ENCODE measurements at regions not wholly inside any gene's neighbourhood (a gene's known extent, or its start where the extent isn't known, plus 50 kb on each side); places are given as distances from the start of the nearest gene placed in this dataset.
A peak's percentile ranks its signal among the peaks of the same experiment; 100 is the strongest.
"Not testable (repeated sequence)": the region's sequence is repeated elsewhere in the genome, so short reads cannot be mapped to it uniquely, and the experiment has no call there.

DNA sequence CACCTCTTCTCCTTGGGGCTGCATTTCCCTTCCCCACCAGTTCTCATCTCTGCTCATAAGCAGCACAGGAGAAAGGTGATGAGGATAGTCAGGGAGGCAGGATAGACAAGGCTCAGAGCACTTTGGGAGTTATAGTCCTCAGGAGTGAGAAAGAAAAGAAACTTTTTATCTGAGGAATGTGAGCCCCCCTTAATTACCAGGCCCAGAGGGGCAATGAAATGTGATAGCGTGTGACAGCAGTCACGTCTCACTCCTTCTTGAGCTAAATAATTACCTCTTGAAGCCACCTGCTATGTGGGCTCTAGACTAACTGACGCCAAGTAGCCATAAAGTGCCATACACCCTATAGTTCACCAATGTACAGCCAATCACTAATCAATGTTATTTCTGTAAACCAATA lies 105.8 kb downstream of the SPP2 start:
- DNase-seq (ENCODE audit: low spot score), result no peak

DNA sequence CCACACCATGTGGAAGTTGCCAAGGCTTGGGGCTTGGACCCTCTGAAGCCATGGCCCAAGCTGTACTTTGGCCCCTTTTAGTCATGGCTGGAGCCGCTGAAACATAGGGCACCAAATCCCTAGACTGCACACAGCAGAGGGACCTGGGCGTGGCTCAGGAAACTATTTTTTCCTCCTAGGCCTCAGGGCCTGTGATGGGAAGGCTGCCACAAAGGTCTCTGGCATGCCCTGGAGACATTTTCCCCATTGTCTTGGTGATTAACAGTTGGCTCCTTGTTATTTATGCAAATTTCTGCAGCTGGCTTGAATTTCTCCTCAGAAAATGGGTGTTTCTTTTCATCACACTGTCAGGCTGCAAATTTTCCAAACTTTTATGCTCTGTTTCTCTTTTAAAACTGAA lies 102.3 kb downstream of the SPP2 start:
- DNase-seq (ENCODE audit: low spot score), result not testable (repeated sequence)

GRCh38 chr2:234147335-234147861 lies 96.9 kb downstream of the SPP2 start:
- no peak for DNase-seq (ENCODE audit: low spot score)

- DNase-seq (ENCODE audit: low spot score), result peak; percentile 65
Observed at GRCh38 chr2:234146087-234146826, 95.8 kb downstream of the SPP2 start.

DNA sequence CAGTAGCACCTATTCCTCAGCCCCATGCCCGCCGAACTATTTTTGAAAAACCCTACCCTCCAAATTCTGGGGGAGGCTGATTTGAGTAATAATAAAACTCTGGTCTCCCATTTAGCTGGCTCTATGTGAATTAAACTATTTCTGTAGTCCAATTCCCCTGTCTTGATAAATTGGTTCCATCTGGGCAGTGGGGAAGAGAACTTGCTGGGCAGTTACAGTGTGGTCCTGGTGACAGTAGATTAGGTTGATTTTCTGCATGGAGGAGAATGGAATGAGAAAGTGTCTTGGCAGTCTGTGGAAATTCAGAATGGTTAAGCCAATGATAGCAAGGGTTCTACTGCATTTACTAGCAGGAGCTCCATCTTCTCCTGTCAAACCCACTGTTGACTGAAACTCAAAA lies 95.0 kb downstream of the SPP2 start:
- no peak for DNase-seq (ENCODE audit: low spot score)

- DNase-seq (ENCODE audit: low spot score), result no peak
Observed at GRCh38 chr2:234145057-234145456, 94.6 kb downstream of the SPP2 start.

DNA sequence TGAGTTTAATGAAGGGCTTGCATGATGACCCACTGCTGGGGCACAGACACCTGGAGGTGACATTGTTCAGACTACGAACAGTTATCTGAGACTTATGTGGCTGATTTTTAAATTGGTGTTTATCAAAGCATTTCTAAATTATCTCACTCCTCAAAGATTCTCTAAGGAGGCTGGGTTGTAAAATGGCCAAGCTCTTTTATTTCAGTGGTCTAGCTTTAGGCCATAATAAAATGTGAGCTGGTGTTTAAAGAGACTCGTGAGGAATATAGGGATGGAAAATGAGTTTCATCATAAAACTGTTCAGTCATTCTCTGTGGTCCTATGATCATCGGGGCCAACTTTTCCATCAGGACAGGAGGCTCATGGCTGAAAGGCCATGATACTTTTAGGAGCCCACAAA lies 93.4 kb downstream of the SPP2 start:
- DNase-seq (ENCODE audit: low spot score), result no peak

- DNase-seq (ENCODE audit: low spot score), result no peak
Observed at GRCh38 chr2:234142530-234142929, 92.0 kb downstream of the SPP2 start.

DNA sequence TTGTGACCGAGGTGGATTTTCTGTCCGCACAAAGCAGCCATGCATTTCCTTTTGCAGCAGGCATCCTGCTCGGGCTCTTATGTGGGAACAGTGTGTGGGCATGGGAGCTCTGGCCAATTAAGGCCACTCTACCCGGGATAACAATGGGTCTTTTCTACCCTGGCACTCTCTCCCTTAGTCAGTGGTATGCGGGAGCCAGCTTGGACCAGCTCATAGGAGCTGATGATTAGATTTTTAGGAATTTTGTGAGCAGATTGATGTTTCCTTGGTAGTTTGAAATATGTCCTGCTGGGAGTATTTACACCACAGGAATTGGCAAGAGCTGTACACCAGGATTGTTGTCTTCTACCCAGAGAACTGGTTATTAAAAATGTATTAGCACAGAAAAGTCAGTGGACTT lies 89.3 kb downstream of the SPP2 start:
- no peak for DNase-seq (ENCODE audit: low spot score)

DNA sequence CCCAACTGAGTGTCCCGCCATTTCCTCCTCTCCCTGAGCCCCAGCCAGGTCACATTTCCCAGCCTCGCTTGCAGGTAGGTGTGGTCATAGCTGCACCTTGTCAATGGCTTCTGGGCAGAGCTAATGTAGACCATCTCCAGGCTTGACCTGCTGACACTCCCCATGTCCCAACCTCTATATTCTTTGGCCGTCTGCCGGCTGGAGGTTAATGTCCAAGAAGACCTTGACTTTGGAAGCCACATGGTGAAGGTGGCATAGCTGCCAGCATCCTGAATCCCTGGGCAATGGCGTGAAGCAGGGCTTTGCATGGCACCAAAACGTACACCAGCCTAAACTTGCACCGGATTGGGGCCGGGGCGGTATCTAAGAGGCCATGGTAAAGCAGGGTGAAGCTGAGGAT lies 88.3 kb downstream of the SPP2 start:
- DNase-seq (ENCODE audit: low spot score), result no peak

GRCh38 chr2:234137400-234138014 lies 87.0 kb downstream of the SPP2 start:
- DNase-seq (ENCODE audit: low spot score), result no peak

DNA sequence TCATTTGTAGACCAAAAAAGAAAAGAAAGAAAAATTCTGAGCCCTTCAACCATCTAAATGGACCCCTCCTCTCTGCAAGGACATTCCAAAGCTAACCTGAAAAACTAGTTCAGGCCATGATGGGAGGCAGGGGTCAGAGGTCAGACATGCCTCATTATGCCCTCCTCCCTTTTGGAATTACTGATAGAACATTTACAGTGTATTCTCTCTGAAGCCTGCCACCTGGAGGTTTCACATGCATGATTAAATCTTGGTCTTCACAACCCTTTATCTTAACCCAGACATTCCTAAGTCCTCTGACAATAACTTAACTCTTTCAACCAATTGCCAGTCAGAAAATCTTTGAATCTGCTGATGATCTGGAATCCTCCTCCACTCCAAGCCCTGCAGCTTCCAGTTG lies 86.0 kb downstream of the SPP2 start:
- no peak for DNase-seq (ENCODE audit: low spot score)

GRCh38 chr2:234135750-234136221 lies 85.3 kb downstream of the SPP2 start:
- peak; percentile 81 for DNase-seq (ENCODE audit: low spot score)

DNA sequence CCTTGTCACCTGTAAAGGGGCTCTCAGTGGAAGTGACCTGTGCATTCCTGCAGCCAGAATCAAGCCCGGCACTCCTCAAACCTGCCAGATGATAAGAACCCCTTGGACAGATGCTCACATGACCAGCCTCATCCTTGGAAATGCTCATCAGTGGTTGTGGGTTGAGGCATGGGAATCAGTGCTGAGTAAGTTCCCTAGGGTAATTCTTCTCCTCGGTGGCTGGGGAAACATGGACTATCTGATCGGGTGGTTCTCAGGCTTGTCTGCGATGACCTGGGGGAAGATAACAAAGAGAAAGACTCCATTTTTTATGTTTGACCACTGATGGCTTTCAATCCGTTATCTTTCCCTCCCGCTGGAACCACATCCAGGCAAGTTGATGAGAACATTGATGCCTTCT lies 84.0 kb downstream of the SPP2 start:
- no peak for DNase-seq (ENCODE audit: low spot score)

GRCh38 chr2:234133004-234133403 lies 82.5 kb downstream of the SPP2 start:
- no peak for DNase-seq (ENCODE audit: low spot score)

GRCh38 chr2:234130777-234131181 lies 80.3 kb downstream of the SPP2 start:
- no peak for DNase-seq (ENCODE audit: low spot score)

DNA sequence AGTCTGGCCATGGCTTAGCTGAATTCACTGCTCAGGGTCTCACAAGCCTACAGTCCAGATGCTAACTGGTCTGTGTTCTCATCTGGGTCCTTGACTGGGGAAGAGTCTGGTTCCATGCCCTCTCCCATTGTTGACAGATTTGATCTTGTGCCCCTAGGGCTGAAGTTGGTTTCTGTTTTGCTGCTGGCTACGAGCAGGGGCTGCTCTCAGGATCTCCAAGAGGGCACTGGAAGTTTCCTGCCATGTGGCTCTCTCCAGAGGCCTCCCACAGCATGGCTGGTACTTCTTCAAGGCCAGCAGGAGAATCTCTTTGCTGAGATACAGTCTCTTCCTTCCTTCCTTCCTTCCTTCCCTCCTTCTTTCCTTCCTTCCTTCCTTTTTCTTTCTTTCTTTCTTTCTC lies 78.1 kb downstream of the SPP2 start:
- DNase-seq (ENCODE audit: low spot score), result no peak
